HG03175 (cell line): ENCODE measurements at regions not wholly inside any gene's neighbourhood (a gene's known extent, or its start where the extent isn't known, plus 50 kb on each side); places are given as distances from the start of the nearest gene placed in this dataset.

Experiments
- ATAC-seq: cut with Tn5 transposase; IDR thresholded peaks from one replicate; pipeline ENCODE4 v1.9.1; 2021; ENCODE audit warnings: mild to moderate bottlenecking, moderate library complexity; ENCODE audit not compliant: unreplicated experiment

DNA sequence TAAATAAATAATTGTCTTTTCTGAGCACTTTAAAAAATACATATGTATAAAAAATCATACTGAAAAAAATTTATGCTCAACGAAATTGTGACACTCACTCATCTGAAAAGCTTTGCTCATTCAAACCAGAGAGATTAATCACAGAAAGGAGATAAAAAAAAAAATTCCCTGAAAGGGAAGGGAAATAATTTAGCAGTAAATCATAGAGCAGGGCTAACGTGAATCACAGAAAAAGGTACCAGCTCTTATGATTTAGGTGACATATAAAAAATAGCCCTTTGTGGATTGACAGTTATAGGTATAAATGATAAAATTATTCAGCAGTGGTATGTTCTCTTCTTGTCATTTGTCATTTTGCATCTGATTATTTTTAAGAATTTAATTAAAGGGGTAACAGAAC is 552.7 kb upstream of the TENM3 start:
- ATAC-seq: no peak

DNA sequence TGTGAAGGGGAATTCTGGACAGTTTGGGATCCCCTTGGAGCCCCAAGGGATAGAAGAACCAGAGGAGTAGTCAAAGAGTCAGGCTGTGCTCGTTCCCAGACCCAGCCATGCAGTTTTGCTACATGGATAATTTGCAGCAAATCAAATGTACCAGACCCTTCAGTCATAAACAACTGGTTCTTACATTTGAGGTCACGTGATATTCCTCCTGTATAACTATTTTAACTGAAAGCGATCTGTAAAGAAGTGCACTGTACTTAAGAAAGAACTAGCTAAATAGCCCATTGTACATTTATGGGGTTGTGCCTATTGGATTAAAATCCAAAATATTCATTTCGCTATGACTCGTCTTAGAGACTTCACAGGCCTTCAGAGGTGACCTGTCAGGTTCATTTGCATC is 550.2 kb upstream of the TENM3 start:
- ATAC-seq: no peak

DNA sequence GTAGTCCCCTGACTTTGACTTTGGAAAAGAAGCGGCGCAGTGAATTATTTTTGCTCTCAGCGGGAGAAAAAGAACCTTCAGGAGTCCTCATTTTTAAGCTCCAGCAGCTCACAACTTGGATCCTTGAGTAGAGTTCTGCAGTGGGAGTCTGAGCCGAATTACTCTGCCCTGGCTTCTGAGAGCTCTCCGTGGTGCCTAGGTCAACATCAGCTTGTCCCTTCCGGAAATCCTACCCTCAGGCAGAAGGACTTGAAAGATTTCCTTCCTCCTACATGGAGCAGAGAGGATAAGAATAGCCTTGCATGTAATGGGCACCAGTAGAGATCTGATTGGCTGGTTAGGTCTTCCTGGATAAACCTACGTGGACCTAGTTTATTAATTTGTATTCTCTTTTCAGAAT is 549.7 kb upstream of the TENM3 start:
- ATAC-seq: no peak

DNA sequence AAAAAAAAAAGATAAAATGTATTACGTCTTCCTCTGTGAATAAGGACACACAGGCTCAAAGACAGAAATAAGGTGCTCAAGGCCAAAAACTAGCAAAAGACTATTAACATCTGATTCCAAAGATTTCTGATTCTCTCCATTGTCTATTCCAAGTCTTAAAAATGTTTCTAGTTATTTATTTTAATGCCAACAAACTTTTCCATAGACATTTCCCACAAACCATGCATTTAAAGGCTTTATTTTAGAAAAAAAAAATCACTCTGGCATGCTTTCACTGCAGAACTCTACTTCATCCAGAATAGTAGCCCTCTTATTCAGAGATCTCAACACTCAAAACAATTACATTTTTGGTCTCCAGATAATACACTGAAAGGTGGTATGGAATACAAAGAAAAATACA is 545.0 kb upstream of the TENM3 start:
- ATAC-seq: no peak

DNA sequence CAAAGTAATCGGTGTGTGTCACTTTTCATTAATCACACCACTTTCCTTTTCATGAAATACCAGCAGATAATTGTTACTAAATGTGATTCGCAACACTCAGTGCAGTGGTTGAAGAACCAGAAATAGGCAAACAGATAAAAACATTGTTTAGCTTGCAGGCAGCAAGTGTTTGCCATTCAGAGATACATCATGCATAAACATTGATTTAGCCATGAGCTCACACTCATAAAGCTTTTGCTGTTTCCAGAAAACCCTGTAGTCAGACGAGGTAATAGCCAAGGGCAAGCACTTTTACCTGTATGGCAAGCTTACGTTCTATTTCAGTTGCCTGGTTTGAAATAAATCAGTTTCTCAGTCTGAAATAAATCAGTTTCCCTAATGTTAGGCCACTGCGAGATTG is 542.0 kb upstream of the TENM3 start:
- ATAC-seq: no peak

DNA sequence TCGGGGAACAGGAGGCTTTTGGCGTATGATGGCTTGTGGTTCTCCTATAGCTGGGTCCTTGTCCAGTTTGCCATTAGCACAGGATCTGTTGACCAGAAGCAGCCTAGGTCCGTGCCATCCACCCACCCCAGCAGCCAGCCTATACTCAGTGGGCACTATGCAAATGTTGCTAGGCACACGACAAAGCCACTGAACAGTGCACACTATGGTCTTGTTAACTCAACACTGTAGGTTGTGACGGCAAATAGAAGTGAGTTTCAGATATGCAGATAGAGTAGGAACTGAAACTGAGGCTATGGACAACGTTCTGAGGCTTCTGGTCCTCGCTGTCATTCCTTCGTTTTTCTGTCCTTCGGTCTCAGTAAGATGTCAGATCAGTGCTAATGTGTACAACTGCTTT is 541.3 kb upstream of the TENM3 start:
- no peak for ATAC-seq

DNA sequence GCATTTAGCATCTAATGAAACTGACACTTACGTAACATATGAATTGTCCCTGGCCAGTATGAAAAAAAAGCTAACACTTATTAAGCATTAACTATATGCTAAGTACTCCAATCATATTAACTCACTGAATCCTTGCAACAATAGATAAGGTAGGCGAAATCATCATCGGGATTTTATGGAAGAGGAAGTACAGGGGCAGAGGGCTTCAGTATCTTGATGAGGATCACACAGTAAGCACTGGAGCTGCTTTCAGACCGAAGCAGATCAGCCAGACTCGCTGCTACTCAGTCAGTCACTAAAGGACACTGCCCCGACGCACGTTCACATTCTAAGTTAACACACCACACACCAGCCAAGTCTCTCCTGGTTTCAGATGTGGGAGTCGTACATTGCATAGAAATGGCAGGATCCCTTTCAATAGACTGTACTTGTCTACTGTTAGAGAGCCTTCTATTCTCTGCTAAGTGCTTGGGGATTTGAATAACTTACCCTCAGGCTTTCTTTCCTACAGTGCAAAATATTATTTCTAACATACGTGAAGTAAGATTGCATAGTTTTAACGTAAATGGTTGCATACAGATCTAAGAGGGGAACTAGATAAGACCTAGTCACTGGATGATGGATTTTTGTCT is 540.2 kb upstream of the TENM3 start:
- ATAC-seq: no peak

DNA sequence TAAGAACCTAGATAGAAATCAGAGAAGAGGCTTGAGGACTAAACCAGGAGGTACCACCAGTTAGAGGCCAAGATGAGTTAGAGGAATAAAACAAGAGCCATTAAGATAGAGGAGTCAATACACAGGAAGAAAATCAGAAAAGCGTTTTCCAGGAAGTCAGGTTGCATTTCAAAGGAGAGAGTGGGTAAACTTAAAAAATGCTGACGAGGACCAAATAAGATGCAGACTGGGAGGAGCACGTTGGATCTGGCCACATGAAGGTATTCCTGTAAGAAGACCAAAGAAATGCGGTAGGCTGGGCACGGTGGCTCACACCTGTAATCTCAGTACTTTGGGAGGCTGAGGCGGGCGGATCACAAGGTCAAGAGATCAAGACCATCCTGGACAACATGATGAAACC is 533.1 kb upstream of the TENM3 start:
- ATAC-seq: no peak

DNA sequence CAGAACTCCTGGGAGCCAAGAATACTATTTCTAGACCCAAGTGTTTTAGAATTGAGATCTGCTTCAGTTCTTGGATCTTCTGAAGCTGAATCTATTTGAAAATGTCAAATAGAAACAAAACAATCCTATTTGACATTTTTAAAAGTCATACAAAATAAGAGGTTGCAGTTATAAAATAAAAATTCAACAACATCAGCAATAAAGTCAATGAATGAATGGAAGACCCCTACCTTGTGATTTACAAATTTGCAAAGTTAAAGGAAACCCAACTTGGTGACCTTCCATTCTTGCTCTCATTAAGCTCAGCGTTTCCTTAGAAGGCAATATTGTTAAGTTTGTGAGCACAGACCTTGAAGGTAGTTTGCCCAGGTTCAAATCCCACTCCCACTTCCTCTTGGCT is 531.8 kb upstream of the TENM3 start:
- no peak for ATAC-seq

DNA sequence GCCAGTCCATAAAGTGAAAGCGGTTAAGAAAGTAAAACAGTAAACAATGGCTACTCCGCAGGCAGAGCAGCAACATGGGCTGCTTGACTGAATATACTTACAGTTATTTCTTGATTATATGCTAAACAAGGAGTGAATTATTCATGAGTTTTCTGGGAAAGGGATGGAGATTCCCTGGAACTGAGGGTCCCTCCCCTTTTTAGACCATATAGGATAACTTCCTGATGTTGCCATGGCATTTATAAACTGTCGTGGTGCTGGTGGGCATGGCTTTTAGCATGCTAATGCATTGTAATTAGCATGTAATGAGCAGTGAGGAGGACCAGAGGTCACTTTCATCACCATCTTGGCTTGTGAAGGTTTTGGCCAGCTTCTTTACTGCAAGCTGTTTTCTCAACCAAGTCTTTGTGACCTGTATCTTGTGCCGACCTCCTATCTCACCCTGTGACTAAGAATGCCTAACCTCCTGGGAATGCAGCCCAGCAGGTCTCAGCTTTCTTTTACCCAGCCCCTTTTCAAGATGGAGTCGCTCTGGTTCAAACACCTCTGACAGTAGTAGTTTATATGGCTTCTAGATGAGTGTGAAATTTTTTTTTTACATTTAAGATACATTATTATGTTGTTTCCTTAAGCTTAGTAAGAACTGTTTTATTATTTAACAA is 514.8 kb upstream of the TENM3 start:
- no peak for ATAC-seq

DNA sequence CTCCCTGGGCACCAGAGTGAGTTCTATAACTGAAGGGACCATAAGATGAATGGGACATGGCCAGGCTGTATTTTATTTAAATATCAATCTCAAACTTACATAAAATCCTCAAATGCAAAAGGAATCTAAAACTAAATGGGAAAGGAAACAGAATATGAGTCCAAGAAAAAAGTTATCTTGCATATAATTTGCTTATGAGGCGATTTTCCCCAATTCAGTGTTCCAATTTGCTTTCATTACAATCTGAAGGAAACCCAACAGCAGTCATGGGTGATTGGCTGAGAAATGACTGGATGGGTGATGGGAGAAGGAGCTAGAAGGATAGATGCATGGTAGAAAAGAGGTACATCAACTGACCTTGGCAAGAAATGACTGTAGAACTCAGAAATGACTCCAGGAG is 511.3 kb upstream of the TENM3 start:
- no peak for ATAC-seq

DNA sequence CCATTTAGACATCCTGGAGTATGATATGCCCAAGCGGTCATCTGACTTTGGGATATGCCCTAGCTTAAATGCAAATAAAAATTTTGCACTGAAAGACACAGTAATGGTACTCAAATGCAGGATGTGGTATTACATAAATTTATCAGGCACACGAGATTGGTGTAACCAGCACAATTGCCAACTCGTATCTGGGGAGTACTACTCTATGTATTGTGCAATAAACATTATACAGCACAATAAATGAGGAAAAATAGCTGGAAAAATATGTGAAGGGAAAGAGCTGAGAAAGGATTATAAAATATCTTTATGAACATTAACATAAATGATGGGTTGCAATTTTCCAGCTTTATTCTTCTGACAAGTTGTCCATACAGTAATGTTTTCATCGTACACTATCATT is 505.5 kb upstream of the TENM3 start:
- ATAC-seq: no peak

DNA sequence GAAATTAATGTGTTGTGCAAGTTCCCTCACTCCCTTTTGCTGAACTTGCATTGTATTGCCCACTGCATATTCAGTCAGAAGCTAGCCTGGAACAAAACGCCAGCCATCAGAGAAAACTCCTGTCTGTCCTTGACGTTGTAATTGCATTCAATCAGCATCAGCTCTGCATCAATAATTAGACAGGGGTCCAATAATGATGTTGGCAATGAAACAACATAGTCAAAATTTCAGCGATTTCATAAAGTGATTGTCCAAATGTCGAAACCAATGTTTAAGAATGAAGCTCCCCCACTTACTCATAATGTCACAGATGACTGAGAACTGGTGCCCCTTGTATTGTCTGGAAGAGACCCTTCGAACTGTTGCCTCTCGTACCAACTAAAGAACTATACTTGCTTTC is 504.2 kb upstream of the TENM3 start:
- ATAC-seq: no peak

DNA sequence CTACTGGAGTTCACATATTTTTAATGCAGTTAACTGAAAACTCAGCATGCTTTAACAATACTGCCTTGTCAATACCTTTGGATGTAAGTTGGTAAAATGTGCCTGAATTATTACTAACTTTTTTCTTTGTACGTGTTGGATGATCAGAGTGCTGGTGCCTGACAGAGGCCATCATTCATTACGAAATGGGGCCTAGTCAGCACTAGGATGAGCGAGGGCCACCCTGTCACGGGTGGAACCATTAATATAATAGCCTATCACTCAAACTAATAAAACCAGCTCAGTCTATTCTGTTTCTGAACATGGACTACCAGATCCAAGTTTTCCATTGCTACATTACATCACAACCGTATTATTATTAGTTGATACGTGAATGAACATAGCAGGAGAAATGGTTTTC is 501.7 kb upstream of the TENM3 start:
- no peak for ATAC-seq

DNA sequence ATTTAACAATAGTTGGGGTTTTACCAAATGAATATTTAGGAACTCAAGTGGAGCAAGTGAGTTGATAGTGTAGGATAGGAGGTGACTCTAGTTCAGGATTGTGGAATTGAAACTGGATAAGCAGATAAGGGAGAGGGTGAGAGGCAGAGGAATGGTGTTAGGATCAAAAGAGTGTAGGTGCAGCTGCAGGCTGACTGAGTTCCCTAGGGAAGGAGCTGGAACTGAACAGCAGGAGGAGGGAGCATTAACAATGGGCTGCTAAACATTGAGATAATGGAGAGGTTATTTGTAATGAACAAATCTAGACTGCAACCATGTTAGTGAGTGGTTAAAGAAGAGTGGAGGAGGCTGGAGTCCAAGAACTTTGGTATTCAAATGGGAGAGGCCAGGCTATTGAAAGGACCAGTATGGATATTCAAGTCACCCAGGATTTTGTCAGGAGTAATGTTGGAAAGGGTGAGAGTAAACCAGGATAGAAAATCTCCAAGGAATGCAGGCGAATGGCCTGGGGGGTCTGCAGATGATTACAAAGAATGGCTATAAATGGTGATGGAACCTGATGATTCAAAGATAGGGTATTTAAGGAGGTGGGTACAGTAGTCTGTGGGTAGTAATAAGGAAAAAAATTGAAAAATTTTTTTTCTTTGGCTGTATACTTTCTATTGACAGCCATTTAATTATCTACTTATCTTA is 497.1 kb upstream of the TENM3 start:
- ATAC-seq: no peak

DNA sequence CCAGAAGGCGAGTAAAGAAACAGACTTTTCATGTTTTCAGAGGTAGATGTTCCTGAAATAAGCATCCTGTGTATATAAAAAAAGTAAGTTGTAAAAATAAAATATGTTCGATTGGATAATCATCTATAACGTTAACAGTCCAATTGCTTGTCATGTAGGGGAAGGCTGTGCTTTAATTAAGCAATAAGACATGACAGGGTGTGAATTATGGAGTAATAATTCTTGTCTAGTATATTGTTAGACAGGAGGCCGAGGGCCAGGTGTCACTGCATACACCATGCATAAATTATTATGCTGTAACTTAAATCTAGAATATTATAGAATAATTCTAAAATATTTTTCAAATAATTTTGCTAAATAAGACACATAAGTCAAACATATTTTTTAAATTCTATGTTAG is 494.6 kb upstream of the TENM3 start:
- no peak for ATAC-seq

DNA sequence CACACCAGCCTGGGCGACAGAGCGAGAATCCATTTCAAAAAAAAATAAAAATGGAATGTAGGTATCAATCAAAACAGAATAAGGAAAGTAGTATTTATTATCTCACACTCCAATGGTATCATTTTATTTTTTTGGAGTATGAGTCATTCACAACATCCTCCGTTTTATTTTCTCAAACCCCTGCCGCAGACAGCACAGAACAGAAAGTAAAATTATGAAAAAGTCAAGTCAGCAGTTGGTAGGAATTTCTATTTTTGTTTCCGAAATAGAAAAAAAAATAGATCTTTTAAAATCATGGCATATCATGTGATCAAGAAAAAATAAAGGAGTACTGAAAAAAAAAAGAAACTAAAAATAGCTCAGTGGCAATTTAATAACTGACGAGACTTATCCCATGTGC is 490.7 kb upstream of the TENM3 start:
- ATAC-seq: no peak

DNA sequence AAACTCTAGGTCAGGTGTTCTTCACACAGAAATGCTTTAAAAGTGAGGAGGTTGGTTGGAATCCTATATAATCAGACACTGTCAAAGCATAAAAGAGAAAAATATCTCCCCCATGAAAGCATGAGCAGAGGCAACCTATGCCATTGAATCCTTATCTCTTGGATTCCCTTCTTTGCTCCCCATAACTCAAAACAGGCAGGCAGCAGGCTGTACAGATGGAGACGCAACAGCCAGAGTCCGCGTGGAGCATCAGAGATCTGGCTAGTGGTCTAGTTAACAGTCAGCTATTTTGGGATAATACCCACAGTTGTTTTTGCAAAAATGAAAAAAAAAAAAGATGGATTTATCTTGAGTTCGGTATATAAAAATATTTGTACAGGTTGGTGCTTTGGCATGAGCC is 490.0 kb upstream of the TENM3 start:
- no peak for ATAC-seq

DNA sequence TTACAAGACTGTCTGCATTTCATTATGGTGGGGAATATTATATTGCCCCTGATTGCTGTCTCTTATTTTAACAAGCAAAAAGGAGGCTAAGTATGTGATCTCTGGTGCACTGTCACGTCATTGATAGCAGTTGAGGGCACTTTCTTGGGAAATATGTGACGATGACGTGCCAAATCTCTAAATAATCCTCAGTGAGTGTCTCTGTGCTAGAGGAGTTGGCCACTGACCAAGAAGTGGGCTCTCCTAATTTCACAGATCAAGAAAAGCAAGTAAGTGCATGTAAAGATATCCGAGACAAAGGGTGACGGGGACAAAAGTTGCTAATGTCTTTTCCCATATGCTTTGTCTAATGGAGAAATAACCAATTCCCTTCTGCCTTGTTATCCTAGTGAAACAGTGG is 487.4 kb upstream of the TENM3 start:
- no peak for ATAC-seq

DNA sequence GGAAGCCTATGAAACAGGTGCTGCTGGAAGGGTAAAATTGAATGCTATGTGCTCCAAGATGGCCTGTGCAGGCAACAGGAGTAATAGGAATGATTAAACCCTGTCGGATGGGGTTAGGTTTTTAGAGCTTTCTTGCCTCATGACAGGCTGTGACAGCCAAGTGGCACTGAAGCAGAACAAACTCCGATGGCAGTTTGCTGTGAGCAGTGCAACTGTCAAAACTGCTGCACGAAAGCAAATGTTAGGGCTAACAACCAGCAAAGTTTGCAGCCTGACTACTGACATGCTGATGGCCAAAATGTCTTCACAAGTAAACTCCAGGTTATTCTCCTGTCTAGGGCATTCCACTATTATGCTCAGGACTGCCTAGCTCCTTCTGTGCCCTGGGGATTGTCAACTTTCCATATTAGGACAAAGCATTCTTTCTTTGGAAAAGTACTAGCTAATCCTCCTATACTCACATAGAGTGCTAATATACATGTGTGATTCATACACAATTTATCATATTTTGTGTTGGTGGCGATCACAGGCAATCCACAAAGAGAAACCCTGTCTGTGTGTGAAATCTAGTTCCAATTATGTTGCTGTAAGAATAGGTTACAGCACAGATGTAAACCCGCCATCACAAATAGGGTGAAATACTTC is 486.6 kb upstream of the TENM3 start:
- no peak for ATAC-seq

DNA sequence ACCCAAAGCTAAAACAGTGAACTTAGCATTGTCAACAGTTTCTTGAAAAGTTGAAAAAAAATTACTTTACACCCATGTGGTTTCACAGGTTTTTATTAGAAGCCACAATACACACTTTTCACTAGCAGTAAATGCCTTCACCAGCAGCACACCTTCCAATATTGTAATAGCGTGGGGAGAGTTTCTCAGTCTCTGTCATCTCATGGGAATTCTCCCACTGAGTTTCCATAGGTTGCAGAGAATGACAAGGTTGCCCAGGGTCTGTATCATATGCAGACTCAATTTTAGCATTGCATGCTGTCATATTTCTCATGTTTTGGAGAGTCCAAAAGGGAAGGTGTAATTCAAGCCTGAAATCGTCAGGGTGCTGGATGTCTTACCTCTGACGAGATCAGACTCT is 486.1 kb upstream of the TENM3 start:
- no peak for ATAC-seq
